ENCODE measurements at regions not wholly inside any gene's neighbourhood (a gene's known extent, or its start where the extent isn't known, plus 50 kb on each side); places are given as distances from the start of the nearest gene placed in this dataset.

GRCh38 chr6:40803897-40804702, 216.9 kb upstream of the LRFN2 start:
- TF ChIP-seq CTCF (IDR thresholded peaks at IDR 0.05) (no peak), POLR2A (IDR thresholded peaks at IDR 0.05) (no peak)
